NCI-H460 (cell line): ENCODE measurements at regions not wholly inside any gene's neighbourhood (a gene's known extent, or its start where the extent isn't known, plus 50 kb on each side); places are given as distances from the start of the nearest gene placed in this dataset.

Experiments
- small RNA-seq, 2 experiments: library from RNA; depleted of rRNA; stranded (forward); fragments of <200 nt; gene quantifications; one replicate each; pipeline ENCODE3, GENCODE V24; 2014

Small RNA genes in the stretch of these regions (small RNA-seq; reads per million reads assigned to genes)
- 0 to 0.02 reads per million in 2 experiments for gene RF00428
- gene RNA5SP374, result 0.02 to 0.06 reads per million in 2 experiments
